ENCODE measurements at regions not wholly inside any gene's neighbourhood (a gene's known extent, or its start where the extent isn't known, plus 50 kb on each side); places are given as distances from the start of the nearest gene placed in this dataset.

DNA sequence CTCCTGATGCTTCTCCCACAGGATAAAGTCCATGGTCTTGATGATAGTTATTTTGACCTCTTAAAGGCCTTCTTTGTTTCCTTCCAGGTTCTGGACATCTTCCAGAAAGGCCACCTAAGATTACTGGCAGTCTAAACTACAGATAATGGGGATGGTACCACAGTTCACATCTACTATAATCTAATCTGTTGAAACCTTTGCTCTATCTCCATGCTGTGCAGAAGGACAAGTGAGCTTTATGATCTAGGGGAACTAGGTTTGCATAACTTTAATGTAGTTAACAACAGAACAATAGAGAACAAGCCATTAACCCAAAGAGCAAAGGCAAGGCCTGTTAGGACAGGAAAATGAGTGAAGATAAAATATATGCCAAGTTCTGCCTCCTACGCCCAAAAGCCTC lies 103.9 kb upstream of the KLHL13 start:
- TF ChIP-seq, protein P1, sequence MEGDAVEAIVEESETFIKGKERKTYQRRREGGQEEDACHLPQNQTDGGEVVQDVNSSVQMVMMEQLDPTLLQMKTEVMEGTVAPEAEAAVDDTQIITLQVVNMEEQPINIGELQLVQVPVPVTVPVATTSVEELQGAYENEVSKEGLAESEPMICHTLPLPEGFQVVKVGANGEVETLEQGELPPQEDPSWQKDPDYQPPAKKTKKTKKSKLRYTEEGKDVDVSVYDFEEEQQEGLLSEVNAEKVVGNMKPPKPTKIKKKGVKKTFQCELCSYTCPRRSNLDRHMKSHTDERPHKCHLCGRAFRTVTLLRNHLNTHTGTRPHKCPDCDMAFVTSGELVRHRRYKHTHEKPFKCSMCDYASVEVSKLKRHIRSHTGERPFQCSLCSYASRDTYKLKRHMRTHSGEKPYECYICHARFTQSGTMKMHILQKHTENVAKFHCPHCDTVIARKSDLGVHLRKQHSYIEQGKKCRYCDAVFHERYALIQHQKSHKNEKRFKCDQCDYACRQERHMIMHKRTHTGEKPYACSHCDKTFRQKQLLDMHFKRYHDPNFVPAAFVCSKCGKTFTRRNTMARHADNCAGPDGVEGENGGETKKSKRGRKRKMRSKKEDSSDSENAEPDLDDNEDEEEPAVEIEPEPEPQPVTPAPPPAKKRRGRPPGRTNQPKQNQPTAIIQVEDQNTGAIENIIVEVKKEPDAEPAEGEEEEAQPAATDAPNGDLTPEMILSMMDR (IDR thresholded peaks at IDR 0.05), result no peak
- TF ChIP-seq POLR2A (IDR thresholded peaks at IDR 0.05), result no peak
